ENCODE measurements at regions not wholly inside any gene's neighbourhood (a gene's known extent, or its start where the extent isn't known, plus 50 kb on each side); places are given as distances from the start of the nearest gene placed in this dataset.

GRCh38 chr10:6929148-6929830 lies 349.2 kb upstream of the PRKCQ start:
- TF ChIP-seq CTCF (IDR thresholded peaks at IDR 0.05; ENCODE audit: low read length) (no peak), EZH2 (IDR thresholded peaks at IDR 0.05; ENCODE audit: borderline replicate concordance, low read length) (no peak)
